MM.1S (cell line): ENCODE measurements at regions not wholly inside any gene's neighbourhood (a gene's known extent, or its start where the extent isn't known, plus 50 kb on each side); places are given as distances from the start of the nearest gene placed in this dataset.

Experiments
- CTCF ChIP-seq: fragments of 300-600 bp; sonication (generic); IDR thresholded peaks from 2 replicates; pipeline ENCODE4 v1.5.1; 2016; ENCODE audit warnings: antibody characterized with exemption, low read length, mixed read lengths
- EZH2 ChIP-seq: fragments of 300-600 bp; sonication (generic); optimal IDR thresholded peaks from 2 replicates; pipeline ENCODE3; 2017; ENCODE audit warnings: low read depth, mild to moderate bottlenecking, antibody characterized with exemption, low read length, mixed read lengths
- EZH2phosphoT487 ChIP-seq: fragments of 300-600 bp; sonication (generic); IDR thresholded peaks from 2 replicates; pipeline ENCODE4 v1.6.1; 2018; ENCODE audit warnings: antibody characterized with exemption, low read length

GRCh38 chr1:235017191-235017590, 111.4 kb downstream of the TOMM20 start:
- TF ChIP-seq CTCF, result no peak
- TF ChIP-seq EZH2, result no peak
- no peak for TF ChIP-seq EZH2phosphoT487
